Osteoblast (primary cell): ENCODE measurements at regions not wholly inside any gene's neighbourhood (a gene's known extent, or its start where the extent isn't known, plus 50 kb on each side); places are given as distances from the start of the nearest gene placed in this dataset.

Experiments used
- DNase-seq: peaks from one replicate; pipeline ENCODE4 v3.0.0; 2011; ENCODE audit warnings: low spot score, mixed read lengths; ENCODE audit not compliant: insufficient read length; ENCODE audit errors: missing footprints
- H2AFZ ChIP-seq: 2 replicates; pipeline ENCODE4 v1.6.0; 2011; ENCODE audit warnings: mild to moderate bottlenecking, low read length
- H3K27ac ChIP-seq: 2 replicates; pipeline ENCODE4 v1.5.1; 2011; ENCODE audit warnings: mild to moderate bottlenecking, low read depth, low read length, moderate library complexity
- H3K27me3 ChIP-seq: 2 replicates; pipeline ENCODE4 v1.6.0; 2012; ENCODE audit warnings: mild to moderate bottlenecking, control low read depth, inconsistent platforms, low read length, moderate library complexity; ENCODE audit not compliant: insufficient read depth
- H3K36me3 ChIP-seq: 2 replicates; pipeline ENCODE4 v1.5.1; 2011; ENCODE audit warnings: mild to moderate bottlenecking, low read length, control low read depth, moderate library complexity; ENCODE audit not compliant: insufficient read depth
- H3K4me1 ChIP-seq: 2 replicates; pipeline ENCODE4 v1.5.1; 2011; ENCODE audit warnings: mild to moderate bottlenecking, low read length, control low read depth, moderate library complexity; ENCODE audit not compliant: insufficient read depth
- H3K4me2 ChIP-seq: 2 replicates; pipeline ENCODE4 v1.6.0; 2011; ENCODE audit warnings: mild to moderate bottlenecking, low read length; ENCODE audit not compliant: insufficient read depth
- H3K4me3 ChIP-seq: fragments of 200-600 bp; sonication (generic); 3 replicates; pipeline ENCODE4 v1.5.1; 2012; ENCODE audit warnings: mild to moderate bottlenecking, low read length, inconsistent platforms; ENCODE audit not compliant: insufficient read depth
- H3K79me2 ChIP-seq: 2 replicates; pipeline ENCODE4 v1.6.0; 2012; ENCODE audit warnings: mild to moderate bottlenecking, low read length, control low read depth, inconsistent platforms; ENCODE audit not compliant: insufficient read depth
- H3K9me3 ChIP-seq: 2 replicates; pipeline ENCODE4 v1.5.1; 2011; ENCODE audit warnings: low read depth, low read length, control low read depth
- H4K20me1 ChIP-seq: 2 replicates; pipeline ENCODE4 v1.6.0; 2012; ENCODE audit warnings: mild to moderate bottlenecking, low read length, control low read depth; ENCODE audit not compliant: insufficient read depth
- CTCF ChIP-seq: IDR thresholded peaks from 2 replicates; pipeline ENCODE4 v1.5.1; 2011; ENCODE audit warnings: mild to moderate bottlenecking, low read depth, low read length, moderate library complexity; ENCODE audit errors: extremely low read depth

GRCh38 chr2:200092235-200092634 lies 136.9 kb downstream of the MAIP1 start:
- H3K4me2 ChIP-seq: no peak overlapping the region
- no peak overlapping the region for H3K27ac ChIP-seq
- H3K9me3 ChIP-seq: no peaks in the 10 kb centered on the region
- no peaks in the 10 kb centered on the region for H3K36me3 ChIP-seq
- H3K4me3 ChIP-seq: no peak overlapping the region
- peaks cover 7% of the 10 kb centered on the region for H3K27me3 ChIP-seq
- no peak for TF ChIP-seq CTCF
- no peak for DNase-seq
- H4K20me1 ChIP-seq: no peaks in the 10 kb centered on the region
- no peaks in the 10 kb centered on the region for H3K4me1 ChIP-seq
- H2AFZ ChIP-seq: no peak overlapping the region
- H3K79me2 ChIP-seq: no peaks in the 10 kb centered on the region

- Histone ChIP-seq H3K4me1 (no peaks in the 10 kb centered on the region), H4K20me1 (no peaks in the 10 kb centered on the region), H2AFZ (no peak overlapping the region), H3K9me3 (no peaks in the 10 kb centered on the region), H3K4me3 (no peak overlapping the region), H3K79me2 (no peaks in the 10 kb centered on the region), H3K36me3 (no peaks in the 10 kb centered on the region), H3K27ac (no peak overlapping the region), H3K27me3 (no peaks in the 10 kb centered on the region), H3K4me2 (no peak overlapping the region)
- DNase-seq: no peak
- TF ChIP-seq CTCF: no peak
Measured at GRCh38 chr2:200095436-200095835, 140.1 kb downstream of the MAIP1 start.

- no peak for DNase-seq
- Histone ChIP-seq H2AFZ (no peak overlapping the region), H3K4me2 (no peak overlapping the region), H3K27me3 (no peaks in the 10 kb centered on the region), H4K20me1 (no peaks in the 10 kb centered on the region), H3K36me3 (no peaks in the 10 kb centered on the region), H3K9me3 (no peaks in the 10 kb centered on the region), H3K4me1 (no peaks in the 10 kb centered on the region), H3K79me2 (no peaks in the 10 kb centered on the region), H3K4me3 (no peak overlapping the region), H3K27ac (no peak overlapping the region)
- TF ChIP-seq CTCF: no peak
Measured at GRCh38 chr2:200099256-200099655, 143.9 kb downstream of the MAIP1 start.

- H3K79me2 ChIP-seq: no peaks in the 10 kb centered on the region
- H4K20me1 ChIP-seq: no peaks in the 10 kb centered on the region
- no peak for TF ChIP-seq CTCF
- no peak overlapping the region for H3K4me2 ChIP-seq
- H3K9me3 ChIP-seq: no peaks in the 10 kb centered on the region
- no peak overlapping the region for H3K4me3 ChIP-seq
- H2AFZ ChIP-seq: no peak overlapping the region
- H3K4me1 ChIP-seq: no peaks in the 10 kb centered on the region
- no peaks in the 10 kb centered on the region for H3K36me3 ChIP-seq
- no peak for DNase-seq
- H3K27me3 ChIP-seq: no peaks in the 10 kb centered on the region
- H3K27ac ChIP-seq: no peak overlapping the region
Measured at GRCh38 chr2:200100027-200100426, 144.6 kb downstream of the MAIP1 start.
